IMR-90 (cell line): ENCODE measurements at regions not wholly inside any gene's neighbourhood (a gene's known extent, or its start where the extent isn't known, plus 50 kb on each side); places are given as distances from the start of the nearest gene placed in this dataset.

Experiments used
- BHLHE40 ChIP-seq: fragments of 150-350 bp; IDR thresholded peaks from 2 replicates; pipeline ENCODE4 v1.6.1; 2016; ENCODE audit warnings: mild to moderate bottlenecking, low read depth, low read length
- CEBPB ChIP-seq: IDR thresholded peaks from 2 replicates; pipeline ENCODE4 v1.6.1; 2012; ENCODE audit warnings: low read depth, low read length, improper control_type of control experiment
- MAFK ChIP-seq: IDR thresholded peaks from 2 replicates; pipeline ENCODE4 v1.6.1; 2012; ENCODE audit warnings: low read depth, low read length, improper control_type of control experiment
- MAZ ChIP-seq: IDR thresholded peaks from 2 replicates; pipeline ENCODE4 v1.6.1; 2012; ENCODE audit warnings: low read depth, mild to moderate bottlenecking, low read length, improper control_type of control experiment, moderate library complexity, borderline replicate concordance
- POLR2A ChIP-seq: IDR thresholded peaks from 2 replicates; pipeline ENCODE4 v1.6.1; 2012; ENCODE audit warnings: mild to moderate bottlenecking, low read depth, low read length
- RFX5 ChIP-seq: IDR thresholded peaks from 2 replicates; pipeline ENCODE4 v1.8.0; 2012; ENCODE audit warnings: low read depth, mild to moderate bottlenecking, low read length, moderate library complexity
- TF ChIP-seq, protein P1 (sequence below): conservative IDR thresholded peaks from 2 replicates; pipeline ENCODE4 v1.5.1; 2012; ENCODE audit warnings: mild to moderate bottlenecking, low read depth, low read length, improper control_type of control experiment

DNA sequence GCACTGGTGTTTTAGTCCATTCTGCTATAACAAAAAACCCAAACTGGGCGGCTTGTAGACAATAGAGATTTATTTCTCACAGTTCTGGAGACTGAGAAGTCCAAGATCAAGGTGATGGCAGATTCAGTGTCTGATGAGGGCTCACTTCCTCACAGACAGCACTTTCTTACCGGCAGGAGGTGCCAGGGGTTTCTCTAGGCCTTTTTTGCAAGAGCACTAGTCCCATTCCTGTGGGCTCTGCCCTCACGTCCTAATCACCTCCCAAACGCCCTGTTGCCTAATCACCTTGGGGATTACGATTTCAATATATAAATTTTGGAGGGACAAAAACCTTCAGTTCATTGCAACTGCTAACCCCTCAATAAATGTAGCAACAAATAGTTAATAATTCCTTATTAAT lies 140.0 kb upstream of the SGK1 start:
- no peak for TF ChIP-seq POLR2A
- TF ChIP-seq, protein P1, sequence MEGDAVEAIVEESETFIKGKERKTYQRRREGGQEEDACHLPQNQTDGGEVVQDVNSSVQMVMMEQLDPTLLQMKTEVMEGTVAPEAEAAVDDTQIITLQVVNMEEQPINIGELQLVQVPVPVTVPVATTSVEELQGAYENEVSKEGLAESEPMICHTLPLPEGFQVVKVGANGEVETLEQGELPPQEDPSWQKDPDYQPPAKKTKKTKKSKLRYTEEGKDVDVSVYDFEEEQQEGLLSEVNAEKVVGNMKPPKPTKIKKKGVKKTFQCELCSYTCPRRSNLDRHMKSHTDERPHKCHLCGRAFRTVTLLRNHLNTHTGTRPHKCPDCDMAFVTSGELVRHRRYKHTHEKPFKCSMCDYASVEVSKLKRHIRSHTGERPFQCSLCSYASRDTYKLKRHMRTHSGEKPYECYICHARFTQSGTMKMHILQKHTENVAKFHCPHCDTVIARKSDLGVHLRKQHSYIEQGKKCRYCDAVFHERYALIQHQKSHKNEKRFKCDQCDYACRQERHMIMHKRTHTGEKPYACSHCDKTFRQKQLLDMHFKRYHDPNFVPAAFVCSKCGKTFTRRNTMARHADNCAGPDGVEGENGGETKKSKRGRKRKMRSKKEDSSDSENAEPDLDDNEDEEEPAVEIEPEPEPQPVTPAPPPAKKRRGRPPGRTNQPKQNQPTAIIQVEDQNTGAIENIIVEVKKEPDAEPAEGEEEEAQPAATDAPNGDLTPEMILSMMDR = no peak
- no peak for TF ChIP-seq CEBPB
- TF ChIP-seq RFX5 = no peak
- no peak for TF ChIP-seq MAZ
- TF ChIP-seq BHLHE40 = no peak
- TF ChIP-seq MAFK = no peak
